HG03342 (cell line): ENCODE measurements at regions not wholly inside any gene's neighbourhood (a gene's known extent, or its start where the extent isn't known, plus 50 kb on each side); places are given as distances from the start of the nearest gene placed in this dataset.

ENCODE experiments used
- ATAC-seq: cut with Tn5 transposase; IDR thresholded peaks from one replicate; pipeline ENCODE4 v1.9.1; 2021; ENCODE audit warnings: mild to moderate bottlenecking, moderate library complexity; ENCODE audit not compliant: unreplicated experiment

- ATAC-seq, result no peak
Measured at GRCh38 chr6:14187406-14187805, 69.8 kb downstream of the CD83 start.

DNA sequence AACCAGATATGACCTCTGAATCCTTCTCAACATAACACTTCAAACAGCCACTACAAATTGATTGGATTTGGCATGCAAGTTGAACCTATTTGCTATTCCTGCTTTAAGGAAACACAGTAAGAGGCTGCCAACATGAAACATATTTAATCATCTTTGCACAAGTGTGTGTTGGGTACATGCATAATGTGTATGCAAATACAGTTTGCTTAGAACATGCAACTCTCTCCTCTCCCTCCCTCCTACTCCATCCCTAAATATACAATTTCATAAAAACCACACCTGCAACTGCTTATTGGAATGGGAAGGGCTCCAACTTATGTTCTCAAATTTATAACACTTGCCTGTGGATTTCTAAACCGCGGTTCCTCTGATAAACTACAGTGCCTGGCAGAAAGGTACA is 71.5 kb downstream of the CD83 start:
- no peak for ATAC-seq

DNA sequence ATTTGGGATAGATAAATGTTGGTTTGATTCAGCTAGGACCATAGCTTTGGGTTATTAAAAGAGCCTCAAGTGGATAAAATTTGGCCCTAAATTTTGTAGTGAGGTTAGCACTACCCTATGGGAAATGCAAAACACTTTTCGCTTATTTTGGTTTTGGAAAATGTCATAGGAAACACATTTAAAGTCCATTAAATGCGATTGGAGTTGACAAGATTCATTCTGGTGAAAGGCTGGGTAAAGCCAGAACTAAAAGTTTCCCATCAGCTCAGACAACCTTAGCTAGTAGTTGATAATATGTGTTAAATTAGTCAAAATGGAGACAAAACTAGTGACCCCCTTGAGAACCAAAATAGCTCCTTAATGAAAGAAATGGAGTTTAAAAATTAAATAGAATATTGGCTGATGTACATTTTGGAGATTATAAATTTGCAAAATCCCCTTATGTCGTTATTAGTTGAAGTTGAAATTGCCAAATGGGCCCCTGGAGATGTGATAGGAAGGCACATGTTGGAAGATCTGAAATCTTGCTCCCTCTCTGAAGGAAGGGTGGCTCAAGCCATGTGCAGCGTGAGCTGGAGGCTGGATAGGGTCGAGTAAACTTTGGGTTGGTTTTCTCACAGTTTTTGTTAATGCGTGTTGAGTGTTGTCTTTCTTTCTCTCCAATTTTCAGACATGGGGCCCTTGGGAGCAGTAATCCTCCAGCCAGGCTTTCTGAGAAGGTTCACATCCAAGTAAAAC is 72.8 kb downstream of the CD83 start:
- no peak for ATAC-seq

DNA sequence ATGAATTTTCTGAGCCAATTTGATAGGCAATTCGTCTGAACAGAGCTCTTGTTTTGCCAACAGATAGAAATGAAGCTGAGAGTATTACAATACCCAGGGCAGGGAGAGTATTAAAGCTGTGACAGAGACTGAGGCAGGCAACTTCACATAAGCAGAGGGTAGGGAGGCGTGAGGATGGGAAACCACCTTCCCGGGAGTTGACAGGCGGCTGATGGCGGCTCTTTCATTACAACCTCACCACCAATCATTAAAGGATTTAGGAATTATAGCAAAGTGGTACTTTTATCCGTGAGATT is 73.3 kb downstream of the CD83 start:
- no peak for ATAC-seq

DNA sequence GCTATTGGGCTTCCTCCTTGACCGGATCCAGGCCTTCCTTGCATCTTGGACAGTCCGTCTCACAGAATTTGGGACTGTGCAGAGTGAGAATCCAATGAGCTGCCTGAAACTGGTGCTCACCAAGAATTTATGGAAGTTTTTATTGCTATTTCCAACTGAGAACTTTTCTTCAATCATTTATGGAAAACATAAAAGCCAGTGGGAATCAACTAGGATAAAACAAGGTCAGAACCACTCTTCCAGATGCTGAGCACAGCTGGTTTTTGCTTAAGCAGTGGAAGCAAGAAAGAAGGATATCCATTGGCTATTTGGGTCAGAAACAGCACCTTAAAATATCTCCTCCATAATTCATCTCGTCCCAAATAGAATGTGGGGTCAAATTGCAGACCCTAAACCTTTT is 74.2 kb downstream of the CD83 start:
- no peak for ATAC-seq

GRCh38 chr6:14192216-14192788 is 74.7 kb downstream of the CD83 start:
- ATAC-seq, result no peak

DNA sequence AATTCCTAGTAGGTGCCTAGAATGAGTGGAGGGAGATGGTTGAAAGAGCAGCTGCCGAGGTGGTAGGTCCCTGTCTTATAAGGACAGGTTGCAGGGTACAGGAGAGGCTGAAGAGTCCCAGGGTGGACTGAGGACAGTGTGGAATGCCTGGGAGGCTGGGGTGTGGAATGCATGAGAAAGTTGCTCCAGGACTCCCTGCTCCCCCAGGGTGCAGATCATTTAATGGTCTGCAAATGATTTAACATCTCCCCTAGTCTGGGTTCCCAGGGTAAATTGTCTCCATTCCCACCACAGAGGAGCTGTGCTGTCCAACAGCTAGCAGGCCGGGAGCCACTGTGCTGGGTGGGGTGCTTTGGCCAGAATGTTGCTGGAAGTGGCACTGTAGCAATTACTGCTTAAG is 76.0 kb downstream of the CD83 start:
- ATAC-seq, result no peak

- no peak for ATAC-seq
Measured at GRCh38 chr6:14194483-14194882, 76.9 kb downstream of the CD83 start.

DNA sequence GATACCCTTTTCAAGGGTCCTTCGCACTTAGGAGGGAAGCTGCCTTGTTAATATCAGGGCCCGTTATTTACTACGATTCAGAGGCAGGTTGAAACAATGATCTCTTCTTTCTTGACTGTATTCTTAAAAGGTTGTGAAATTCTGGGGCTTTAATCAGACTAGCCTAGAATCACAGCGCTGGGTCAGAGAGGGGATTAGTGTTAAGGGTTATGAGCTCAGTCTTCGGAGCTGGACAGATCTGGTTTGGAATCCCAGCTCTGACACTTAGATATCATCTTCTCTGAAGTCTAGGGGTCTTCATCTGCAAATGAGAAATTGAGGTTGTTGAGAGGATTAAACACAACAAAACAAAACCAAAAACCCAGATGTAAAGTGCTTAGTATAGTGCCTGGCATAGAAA is 77.4 kb downstream of the CD83 start:
- no peak for ATAC-seq

- ATAC-seq, result no peak
Measured at GRCh38 chr6:14196026-14196425, 78.5 kb downstream of the CD83 start.

DNA sequence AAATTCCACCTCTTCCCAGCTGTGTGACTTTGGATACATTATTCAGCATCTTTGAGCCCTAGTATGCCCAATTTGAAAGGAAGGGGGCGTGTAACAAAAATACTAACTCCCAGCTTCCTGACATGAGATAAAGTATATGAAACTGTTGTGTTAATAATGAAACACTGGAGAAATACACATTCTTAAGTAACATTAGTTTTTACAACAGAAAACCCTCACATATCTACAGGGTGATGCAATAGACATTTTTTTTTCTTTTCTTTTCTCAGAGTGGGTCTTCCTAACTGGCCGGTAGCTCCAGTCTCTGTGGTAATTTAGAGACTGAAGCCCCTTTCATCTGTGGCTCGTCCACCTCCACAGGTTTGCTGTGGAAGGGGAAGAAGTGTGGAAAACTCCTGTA is 79.5 kb downstream of the CD83 start:
- no peak for ATAC-seq

- no peak for ATAC-seq
Measured at GRCh38 chr6:14200047-14200446, 82.5 kb downstream of the CD83 start.

DNA sequence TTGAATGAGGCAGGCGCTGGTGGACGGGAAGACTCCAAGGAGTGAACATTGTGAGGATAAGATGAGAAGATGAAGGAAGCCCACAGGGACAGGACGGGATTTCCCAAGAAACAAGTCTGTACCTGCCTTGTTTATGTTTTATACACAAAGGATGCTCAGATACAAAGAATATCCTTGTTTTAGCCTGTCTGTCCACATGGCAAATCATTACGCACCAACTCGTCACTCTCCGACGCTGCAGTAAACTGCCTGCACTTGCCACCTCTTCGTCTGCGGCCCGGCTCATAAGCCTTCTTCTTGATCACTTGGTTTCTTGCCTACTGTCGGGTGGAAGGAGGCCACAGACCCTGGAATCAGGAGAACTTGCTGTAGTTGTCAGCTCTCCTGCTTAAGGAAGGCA is 85.4 kb downstream of the CD83 start:
- no peak for ATAC-seq

DNA sequence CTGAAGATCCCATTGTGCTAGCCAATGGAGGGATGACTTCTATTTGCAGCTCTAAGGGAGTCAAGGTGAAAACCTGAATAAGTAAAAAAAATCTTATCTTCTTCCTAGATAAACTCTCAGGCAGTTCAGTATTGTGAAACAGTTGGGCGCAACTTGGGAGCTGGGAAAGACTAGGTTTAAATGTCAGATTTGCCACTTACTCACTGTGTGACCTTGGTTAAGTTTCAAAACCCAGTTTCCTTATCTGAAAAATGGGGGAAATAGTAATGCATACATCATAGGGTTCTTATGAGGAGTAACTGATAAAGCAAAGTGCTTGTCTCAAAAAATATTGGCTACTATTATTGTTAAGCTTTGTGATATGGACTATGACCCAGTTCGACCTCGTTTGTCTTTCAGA is 88.8 kb downstream of the CD83 start:
- no peak for ATAC-seq

GRCh38 chr6:14207448-14207847 is 89.9 kb downstream of the CD83 start:
- no peak for ATAC-seq

DNA sequence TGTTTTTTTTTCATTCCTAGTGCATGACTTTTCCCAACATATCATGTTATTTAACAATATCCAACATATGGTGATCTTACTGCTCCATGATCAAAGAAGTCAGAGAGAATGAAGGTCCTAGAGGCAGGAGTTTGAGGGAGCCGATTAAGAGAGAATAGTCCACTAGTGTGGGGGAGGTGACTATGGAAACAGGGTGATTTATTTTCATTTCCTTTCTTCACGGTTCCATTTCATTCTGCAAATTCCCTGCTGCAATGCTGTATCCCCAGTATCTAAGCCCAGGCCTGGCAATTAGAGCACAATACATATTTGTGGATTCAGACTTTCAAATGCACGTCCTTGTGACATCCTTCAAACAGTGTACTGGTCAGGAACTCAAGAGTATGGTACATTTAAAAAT is 91.4 kb downstream of the CD83 start:
- ATAC-seq, result no peak

DNA sequence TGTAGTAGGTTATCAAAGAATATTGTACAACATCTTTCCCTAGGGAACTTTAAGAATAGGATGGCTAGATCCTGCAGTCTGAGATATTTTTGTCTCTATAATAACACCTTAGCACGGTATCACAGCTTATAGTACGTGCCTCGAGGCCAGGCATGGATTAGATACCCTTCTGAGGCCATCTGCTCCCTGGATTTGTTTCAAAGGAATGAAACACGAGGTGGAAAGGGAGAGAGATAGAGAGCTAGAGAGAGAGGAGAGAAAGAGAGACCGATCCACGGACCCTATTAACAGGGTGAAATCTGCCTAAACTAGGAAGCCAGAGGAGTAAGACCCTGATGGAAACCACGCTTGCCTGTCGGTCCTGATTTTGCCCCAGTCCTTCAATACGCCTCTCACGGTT is 92.5 kb downstream of the CD83 start:
- ATAC-seq, result no peak

DNA sequence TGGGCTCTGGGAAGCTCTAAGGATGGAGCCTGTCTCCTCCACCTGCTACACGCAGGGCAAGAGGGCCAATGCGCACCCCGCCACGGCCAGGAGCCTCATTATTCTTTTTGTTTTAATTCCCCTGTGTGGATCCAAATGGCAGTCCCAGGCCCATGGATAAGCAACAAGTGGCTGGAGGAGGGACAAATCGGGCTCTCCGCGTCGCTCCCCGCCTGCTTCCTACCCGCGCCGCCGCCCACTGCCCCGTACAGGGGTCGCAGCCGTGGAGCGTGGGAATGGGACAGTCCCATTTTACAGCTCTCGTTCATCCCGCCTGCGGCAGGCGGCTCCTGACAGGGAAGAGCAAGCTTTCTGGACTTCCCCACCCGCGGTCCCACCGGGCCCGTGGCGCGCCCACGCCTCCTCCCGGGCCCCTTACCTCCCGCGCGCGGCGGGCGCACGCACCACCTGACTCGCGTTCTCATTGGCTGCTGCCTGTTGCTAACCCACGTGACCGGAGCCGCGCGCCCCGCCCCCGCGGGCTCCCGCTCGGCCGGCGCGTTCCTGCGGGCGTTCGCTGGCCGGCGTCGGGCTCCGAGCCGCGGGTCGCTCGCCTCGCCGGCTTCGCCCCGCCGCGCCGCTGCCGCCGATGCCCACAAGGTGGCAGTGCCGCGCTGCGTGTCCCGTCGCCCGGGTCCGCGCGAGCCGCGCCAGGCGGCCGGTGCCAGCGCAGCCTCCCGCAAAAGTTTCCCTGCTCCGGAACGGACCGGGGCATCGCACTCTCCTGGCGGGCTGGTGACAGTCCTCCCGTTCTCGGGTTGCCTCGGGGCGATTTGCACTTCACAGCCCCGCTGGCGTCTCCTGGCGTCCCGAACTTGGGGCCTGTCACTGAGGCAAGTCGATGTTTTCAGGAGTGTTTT is 93.3 kb downstream of the CD83 start:
- ATAC-seq, result peak; percentile 94

DNA sequence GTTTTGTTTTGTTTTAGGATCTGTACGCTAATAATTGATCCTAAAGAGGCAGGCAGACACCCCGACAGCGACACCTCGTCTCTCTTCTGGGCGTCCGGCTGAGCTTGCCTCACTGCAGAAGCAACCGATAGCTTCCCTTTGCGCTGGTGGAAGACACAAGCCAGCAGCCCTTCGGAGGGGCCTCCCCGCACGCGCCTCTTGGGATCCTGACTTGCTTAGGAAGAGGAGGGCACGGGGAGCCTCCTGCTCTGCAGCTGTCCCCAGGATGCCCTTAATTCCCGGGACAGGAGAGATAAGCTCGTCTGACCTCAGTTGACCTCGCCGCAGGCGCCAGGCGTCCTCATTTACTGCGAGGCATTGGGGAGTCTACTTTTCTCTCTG is 94.0 kb downstream of the CD83 start:
- ATAC-seq, result peak; percentile 3

DNA sequence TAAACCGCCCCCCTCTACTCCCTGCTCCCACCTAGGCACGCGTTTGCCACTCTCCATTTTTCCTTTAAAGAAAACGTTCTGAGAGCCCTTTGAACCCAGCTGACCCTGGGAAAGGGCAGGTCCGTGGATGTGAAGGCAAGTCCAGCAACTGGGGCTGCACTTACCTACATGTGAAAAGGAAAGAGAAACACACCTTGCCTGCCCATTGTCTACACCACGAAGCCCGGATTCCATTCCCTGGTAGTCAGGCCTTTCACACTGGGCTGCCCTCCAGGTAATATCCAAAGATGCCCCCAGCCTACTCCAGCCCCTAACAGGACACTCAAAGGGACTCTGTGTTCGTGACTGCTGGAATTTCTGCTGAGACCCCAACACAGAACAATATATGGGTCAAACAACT is 94.4 kb downstream of the CD83 start:
- no peak for ATAC-seq

GRCh38 chr6:14212632-14213031 is 95.1 kb downstream of the CD83 start:
- ATAC-seq, result no peak

DNA sequence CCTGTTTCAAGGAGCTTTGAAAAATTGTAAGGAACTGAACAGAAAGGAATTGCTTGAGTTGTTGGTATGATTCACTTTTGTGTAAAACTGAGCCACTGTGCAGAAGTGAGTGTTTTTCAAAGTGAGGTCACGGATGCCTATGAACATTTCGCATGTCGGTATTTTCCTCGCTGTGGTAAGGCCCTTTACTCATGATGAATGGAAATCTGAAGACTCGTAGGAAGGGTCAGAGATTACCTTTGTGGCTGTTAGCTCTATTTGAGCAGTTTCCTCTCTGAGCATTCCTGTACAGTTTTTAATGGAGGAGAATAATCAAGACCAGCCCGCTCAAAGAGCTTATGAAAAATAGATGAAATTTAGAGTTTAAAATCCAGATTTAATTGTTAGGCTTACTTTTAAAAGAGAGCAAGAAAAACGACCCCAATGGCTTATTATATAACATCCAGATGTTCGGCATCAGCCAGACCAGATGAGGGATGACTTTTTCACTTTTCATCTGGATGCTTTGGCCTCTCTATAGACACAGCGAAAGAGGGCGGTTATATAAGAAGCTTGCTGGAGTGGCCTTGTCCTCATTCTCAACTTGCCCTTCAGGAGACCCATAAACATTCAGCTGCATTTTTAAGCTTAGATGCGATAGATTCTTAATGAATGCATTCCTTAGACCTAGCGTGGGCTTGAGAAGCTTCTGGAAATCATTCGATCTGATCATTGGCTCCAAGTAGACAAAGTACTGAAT is 99.5 kb downstream of the CD83 start:
- ATAC-seq, result no peak
